ENCODE measurements at regions not wholly inside any gene's neighbourhood (a gene's known extent, or its start where the extent isn't known, plus 50 kb on each side); places are given as distances from the start of the nearest gene placed in this dataset.
"Not testable (repeated sequence)": the region's sequence is repeated elsewhere in the genome, so short reads cannot be mapped to it uniquely, and the experiment has no call there.

DNA sequence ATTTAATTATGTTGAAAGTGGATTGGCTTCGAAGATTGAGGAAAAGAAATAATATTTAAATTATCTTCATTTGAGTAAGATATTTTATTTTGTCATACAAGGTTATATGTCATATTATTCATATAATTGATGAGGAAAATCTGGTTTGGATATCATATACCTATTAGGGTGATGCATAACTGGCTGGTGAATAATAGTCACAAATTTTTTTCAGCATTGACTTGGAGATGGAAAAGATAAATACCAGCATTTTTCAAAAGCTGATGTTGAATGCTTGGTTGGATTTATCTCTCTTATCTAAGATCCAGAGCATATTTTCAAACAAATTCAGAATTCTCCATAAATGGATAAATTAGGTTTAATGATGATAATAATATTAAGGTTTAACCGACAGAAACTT is 93.5 kb upstream of the SLIT2 start:
- no peak for DNase-seq (ENCODE audit: insufficient read length, low spot score)
- TF ChIP-seq, protein P1, sequence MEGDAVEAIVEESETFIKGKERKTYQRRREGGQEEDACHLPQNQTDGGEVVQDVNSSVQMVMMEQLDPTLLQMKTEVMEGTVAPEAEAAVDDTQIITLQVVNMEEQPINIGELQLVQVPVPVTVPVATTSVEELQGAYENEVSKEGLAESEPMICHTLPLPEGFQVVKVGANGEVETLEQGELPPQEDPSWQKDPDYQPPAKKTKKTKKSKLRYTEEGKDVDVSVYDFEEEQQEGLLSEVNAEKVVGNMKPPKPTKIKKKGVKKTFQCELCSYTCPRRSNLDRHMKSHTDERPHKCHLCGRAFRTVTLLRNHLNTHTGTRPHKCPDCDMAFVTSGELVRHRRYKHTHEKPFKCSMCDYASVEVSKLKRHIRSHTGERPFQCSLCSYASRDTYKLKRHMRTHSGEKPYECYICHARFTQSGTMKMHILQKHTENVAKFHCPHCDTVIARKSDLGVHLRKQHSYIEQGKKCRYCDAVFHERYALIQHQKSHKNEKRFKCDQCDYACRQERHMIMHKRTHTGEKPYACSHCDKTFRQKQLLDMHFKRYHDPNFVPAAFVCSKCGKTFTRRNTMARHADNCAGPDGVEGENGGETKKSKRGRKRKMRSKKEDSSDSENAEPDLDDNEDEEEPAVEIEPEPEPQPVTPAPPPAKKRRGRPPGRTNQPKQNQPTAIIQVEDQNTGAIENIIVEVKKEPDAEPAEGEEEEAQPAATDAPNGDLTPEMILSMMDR (IDR thresholded peaks at IDR 0.05; ENCODE audit: insufficient read depth, missing control alignments), result no peak
- no peak for FAIRE-seq

DNA sequence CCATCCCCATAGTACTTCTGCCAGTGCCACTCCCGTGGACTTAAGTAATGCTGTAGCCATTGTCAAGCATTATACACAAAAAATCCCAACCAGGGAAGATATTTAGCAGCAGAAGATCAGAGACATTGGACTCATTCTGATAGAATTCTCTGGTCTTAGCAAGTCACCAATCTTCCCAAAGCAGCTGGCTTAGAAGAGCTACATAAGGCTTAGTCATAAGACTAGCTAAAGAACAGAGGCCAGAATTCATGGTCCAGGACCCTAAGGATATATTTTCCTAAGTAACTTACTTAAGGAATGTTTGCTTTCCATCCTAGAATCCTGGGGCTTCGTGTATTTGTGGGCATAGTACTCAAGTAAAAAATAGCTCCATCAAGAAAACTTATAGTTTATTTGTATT is 100.3 kb upstream of the SLIT2 start:
- DNase-seq (ENCODE audit: insufficient read length, low spot score) (no peak), FAIRE-seq (no peak)
- TF ChIP-seq, protein P1 (IDR thresholded peaks at IDR 0.05; ENCODE audit: insufficient read depth, missing control alignments), result no peak

DNA sequence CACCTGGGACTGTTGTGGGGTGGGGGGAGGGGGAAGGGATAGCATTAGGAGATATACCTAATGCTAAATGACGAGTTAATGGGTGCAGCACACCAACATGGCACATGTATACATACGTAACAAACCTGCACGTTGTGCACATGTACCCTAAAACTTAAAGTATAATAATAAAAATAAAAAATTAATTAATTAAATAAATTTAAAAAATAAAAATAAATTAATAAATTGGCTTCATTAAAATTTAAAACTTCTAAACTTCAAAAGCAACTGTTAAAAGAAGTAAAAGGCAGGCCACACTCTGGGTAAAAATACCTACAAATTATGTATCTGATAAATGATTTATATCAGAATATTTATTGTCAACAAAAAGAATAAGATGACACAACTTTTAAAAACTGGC is 102.6 kb upstream of the SLIT2 start:
- FAIRE-seq; DNase-seq (ENCODE audit: insufficient read length, low spot score): not testable (repeated sequence)

DNA sequence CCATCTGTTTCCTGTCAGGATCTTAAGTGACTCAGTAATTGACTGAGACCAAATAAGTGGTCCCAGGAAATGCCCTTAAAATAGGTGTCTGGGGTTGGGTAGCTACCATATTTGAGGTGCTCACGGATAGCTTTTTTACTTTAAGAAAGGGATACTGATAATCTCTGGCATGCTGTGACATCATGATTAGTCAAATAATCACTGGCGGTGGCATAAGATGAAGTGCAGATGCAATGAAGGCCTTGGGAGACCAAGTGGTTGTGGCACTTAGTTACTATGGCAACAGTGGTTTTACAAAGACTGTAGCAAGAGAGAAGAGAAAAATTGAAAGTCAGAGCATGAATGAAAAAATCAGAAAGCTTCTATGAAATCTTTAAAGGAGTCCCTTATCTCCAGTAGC is 114.5 kb upstream of the SLIT2 start:
- no peak for FAIRE-seq
- DNase-seq (ENCODE audit: insufficient read length, low spot score), result no peak
- TF ChIP-seq, protein P1 (IDR thresholded peaks at IDR 0.05; ENCODE audit: insufficient read depth, missing control alignments), result no peak

DNA sequence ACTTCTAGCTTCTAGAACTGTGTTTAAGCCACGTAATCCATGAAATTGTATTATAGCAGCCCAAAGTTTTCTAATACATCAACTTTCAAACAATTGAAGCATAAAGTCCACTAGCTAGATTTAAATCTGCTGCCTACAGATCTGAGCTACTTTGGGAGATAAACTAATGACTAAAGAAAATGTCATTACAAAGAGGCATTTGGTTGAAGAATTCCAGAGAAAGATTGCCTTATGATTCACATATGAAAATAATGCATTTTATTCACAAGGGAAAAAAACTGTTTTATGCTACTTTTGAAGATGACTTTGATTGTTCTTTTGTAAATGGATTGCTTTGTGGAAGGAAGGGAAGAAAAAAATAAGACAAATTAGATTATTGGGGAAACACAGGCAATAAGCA is 124.1 kb upstream of the SLIT2 start:
- TF ChIP-seq, protein P1 (IDR thresholded peaks at IDR 0.05; ENCODE audit: insufficient read depth, missing control alignments), result no peak
- FAIRE-seq (no peak), DNase-seq (ENCODE audit: insufficient read length, low spot score) (no peak)

DNA sequence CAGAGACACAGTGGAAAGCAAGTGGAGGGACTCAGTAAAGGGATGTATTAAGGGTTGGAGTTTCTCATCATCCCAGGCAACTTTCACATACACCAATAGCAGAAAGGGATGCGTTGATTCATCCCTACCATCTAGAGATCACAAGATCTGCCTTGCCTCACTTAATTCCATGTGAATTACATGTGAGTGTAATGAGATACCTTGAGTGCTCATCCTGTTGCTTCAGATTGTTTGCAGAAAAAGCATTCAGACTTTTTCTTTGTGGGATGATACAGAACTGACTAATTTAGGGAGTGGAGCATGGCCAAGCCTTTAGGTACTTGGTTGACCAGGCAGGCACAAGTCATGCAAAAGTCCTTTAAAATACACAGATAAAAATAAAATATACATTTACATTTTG is 124.8 kb upstream of the SLIT2 start:
- FAIRE-seq, result no peak
- DNase-seq (ENCODE audit: insufficient read length, low spot score), result no peak
- TF ChIP-seq, protein P1 (IDR thresholded peaks at IDR 0.05; ENCODE audit: insufficient read depth, missing control alignments), result no peak

DNA sequence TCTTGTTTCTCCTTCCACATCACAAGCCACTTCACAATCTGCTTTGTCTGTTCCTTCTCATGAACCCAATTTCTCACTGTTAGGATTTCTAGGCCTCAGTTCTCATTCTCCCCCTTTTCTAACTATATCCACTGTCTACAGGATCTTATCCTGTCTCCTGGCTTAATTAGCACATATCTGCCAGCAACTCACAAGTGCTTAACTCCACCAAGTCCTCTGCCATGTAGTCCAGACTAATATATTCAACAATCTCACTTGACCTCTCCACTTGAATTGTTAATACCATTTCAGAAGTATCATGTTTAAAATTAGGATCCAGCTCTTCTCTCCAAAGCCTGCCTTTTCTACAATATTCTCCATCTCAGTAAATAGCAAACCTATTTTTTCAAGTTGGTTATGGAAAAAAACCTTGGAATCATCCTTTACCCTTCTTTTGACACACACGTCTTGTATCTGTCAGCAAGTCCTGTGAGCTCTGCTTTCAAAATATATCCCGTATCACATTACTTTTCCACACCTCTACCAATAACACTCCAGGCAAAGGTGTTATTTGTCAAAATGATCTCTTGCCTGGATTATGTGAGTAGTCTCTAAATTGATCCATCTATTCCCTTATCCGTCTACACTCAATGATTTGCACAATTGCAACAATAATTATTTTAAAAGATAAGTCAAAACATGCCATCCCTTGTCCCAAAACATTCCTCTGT is 127.2 kb upstream of the SLIT2 start:
- TF ChIP-seq, protein P1 (IDR thresholded peaks at IDR 0.05; ENCODE audit: insufficient read depth, missing control alignments), result no peak
- DNase-seq (ENCODE audit: insufficient read length, low spot score) (no peak), FAIRE-seq (no peak)
